ENCODE measurements at regions not wholly inside any gene's neighbourhood (a gene's known extent, or its start where the extent isn't known, plus 50 kb on each side); places are given as distances from the start of the nearest gene placed in this dataset.

DNA sequence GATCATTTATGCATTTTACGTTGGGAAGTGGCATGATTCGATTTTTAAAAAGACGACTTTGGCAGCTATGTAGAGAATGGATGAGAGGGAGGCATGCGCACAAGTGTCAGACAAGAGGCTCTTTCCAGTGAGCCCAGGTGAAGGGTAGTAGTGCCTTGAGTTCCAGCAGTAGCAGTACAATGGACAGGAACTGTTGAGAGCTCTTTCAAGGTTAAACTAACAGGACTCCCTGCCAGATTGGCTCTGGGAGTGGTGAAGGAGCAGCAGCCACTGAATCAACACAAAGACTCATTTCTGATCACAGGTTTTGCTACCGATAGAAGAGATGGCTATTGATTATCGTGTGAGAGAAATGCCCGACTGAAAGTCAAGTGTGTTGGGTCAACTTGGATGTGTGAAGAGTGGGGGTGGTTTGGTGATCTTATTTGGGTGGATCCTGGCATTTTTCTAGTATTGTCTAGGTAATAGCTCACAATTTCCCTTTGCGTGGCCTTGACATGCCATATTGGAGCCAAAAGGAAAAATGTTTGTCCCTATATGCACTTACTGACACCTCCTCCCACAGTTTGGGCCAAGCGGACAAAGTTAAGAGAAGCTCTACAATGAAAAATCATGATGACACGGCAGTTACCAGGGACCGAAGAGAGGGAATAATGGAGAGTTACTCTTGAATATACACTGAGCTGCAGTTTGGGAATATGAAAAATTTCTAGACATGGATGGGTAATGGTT lies 81.6 kb upstream of the MDFIC2 start:
- Histone ChIP-seq H3K27ac (no peak overlapping the region), H3K4me1 (no peaks in the 10 kb centered on the region), H3K36me3 (no peaks in the 10 kb centered on the region), H3K4me3 (no peak overlapping the region), H3K9me3 (no peaks in the 10 kb centered on the region), H3K27me3 (no peaks in the 10 kb centered on the region)
- DNase-seq, result no peak
- intact Hi-C loops (cut with DNase I; ENCODE audit: low total_unique reads) (no loop called here), in situ Hi-C loops (cut with MboI; ENCODE audit: low sequenced_read_pairs in 4 of 4) (no loop called here)
- ATAC-seq, result no peak
- TF ChIP-seq POLR2A (IDR thresholded peaks at IDR 0.05), result no peak
- TF ChIP-seq, protein P1, sequence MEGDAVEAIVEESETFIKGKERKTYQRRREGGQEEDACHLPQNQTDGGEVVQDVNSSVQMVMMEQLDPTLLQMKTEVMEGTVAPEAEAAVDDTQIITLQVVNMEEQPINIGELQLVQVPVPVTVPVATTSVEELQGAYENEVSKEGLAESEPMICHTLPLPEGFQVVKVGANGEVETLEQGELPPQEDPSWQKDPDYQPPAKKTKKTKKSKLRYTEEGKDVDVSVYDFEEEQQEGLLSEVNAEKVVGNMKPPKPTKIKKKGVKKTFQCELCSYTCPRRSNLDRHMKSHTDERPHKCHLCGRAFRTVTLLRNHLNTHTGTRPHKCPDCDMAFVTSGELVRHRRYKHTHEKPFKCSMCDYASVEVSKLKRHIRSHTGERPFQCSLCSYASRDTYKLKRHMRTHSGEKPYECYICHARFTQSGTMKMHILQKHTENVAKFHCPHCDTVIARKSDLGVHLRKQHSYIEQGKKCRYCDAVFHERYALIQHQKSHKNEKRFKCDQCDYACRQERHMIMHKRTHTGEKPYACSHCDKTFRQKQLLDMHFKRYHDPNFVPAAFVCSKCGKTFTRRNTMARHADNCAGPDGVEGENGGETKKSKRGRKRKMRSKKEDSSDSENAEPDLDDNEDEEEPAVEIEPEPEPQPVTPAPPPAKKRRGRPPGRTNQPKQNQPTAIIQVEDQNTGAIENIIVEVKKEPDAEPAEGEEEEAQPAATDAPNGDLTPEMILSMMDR (IDR thresholded peaks at IDR 0.05 in 4 of 5, conservative IDR thresholded peaks at IDR 0.05 in 1 of 5), result no peak

DNA sequence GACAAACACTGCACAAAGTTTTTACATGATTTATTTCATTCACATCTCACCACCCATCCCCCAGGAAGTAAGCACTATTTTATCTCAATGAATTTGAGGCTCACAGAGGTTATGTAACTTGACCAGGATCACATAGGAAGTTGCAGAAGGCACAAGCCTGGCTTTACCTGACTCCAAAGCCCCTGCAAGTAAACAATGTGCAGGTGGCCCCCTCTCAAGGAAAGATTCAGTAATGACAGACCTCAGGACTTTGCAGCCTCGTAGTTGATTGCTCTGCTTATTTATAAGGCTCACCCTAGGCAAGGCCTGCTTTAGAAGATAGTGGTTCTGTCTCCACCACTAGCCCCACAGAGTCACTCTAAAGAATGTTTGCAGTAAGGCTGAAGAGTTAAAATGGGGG lies 79.8 kb upstream of the MDFIC2 start:
- in situ Hi-C loops (cut with MboI; ENCODE audit: low sequenced_read_pairs in 4 of 4) (no loop called here), intact Hi-C loops (cut with DNase I; ENCODE audit: low total_unique reads) (no loop called here)
- no peak for TF ChIP-seq POLR2A (IDR thresholded peaks at IDR 0.05)
- TF ChIP-seq, protein P1 (IDR thresholded peaks at IDR 0.05 in 4 of 5, conservative IDR thresholded peaks at IDR 0.05 in 1 of 5), result no peak
- H3K27me3 ChIP-seq, result no peaks in the 10 kb centered on the region
- no peak overlapping the region for H3K27ac ChIP-seq
- H3K4me1 ChIP-seq, result no peaks in the 10 kb centered on the region
- no peak for ATAC-seq
- H3K9me3 ChIP-seq, result no peaks in the 10 kb centered on the region
- no peak overlapping the region for H3K4me3 ChIP-seq
- H3K36me3 ChIP-seq, result no peaks in the 10 kb centered on the region
- DNase-seq, result no peak

DNA sequence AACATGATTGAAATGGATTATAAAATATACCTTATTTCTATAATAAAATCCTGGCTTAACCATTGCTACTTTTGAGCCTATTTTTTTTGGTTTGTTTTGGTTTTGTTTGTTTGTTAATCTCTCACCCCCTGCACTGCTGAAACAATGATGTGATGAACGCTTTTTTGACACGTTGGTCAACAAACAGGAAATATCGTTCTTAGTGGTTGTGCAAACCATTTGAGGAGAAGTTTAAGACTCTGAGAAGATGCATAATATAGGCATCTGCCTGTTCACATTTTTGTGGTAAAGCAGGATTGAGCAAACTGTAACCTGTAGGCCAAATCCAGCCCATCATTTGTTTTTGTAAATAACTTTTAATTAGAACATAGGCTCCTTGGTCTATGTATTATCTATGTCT lies 75.5 kb upstream of the MDFIC2 start:
- H3K27me3 ChIP-seq, result no peaks in the 10 kb centered on the region
- no peaks in the 10 kb centered on the region for H3K36me3 ChIP-seq
- no peaks in the 10 kb centered on the region for H3K4me1 ChIP-seq
- DNase-seq (no peak), ATAC-seq (no peak)
- intact Hi-C loops (cut with DNase I; ENCODE audit: low total_unique reads), result no loop called here
- no peaks in the 10 kb centered on the region for H3K9me3 ChIP-seq
- no peak for TF ChIP-seq POLR2A (IDR thresholded peaks at IDR 0.05)
- TF ChIP-seq, protein P1 (IDR thresholded peaks at IDR 0.05 in 4 of 5, conservative IDR thresholded peaks at IDR 0.05 in 1 of 5), result no peak
- H3K4me3 ChIP-seq, result no peak overlapping the region
- in situ Hi-C loops (cut with MboI; ENCODE audit: low sequenced_read_pairs in 4 of 4), result no loop called here
- no peak overlapping the region for H3K27ac ChIP-seq

DNA sequence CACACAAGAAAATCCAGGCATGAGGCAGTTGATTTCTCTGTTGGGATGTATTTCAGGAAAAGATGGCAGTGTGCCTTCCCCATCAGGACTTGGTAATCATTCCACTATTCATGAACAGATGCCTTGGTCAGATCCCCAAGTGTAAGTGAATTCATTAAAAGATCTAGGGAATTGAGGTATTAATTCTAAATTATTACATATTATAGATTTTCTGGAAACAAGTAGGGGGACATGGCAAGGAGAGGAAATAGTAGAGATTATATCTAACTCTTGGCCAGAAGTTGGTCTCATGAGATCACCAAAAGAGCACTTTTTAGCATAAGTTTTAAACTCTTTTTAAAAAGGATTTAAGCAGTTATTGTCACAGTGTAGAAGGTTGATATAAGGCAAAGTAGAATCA lies 74.4 kb upstream of the MDFIC2 start:
- DNase-seq, result no peak
- Histone ChIP-seq H3K36me3 (no peaks in the 10 kb centered on the region), H3K4me3 (no peak overlapping the region), H3K27ac (no peak overlapping the region), H3K9me3 (no peaks in the 10 kb centered on the region), H3K4me1 (no peaks in the 10 kb centered on the region), H3K27me3 (no peaks in the 10 kb centered on the region)
- in situ Hi-C loops (cut with MboI; ENCODE audit: low sequenced_read_pairs in 4 of 4), result no loop called here
- intact Hi-C loops (cut with DNase I; ENCODE audit: low total_unique reads), result no loop called here
- TF ChIP-seq, protein P1 (IDR thresholded peaks at IDR 0.05 in 4 of 5, conservative IDR thresholded peaks at IDR 0.05 in 1 of 5), result no peak
- TF ChIP-seq POLR2A (IDR thresholded peaks at IDR 0.05), result no peak
- ATAC-seq, result no peak

DNA sequence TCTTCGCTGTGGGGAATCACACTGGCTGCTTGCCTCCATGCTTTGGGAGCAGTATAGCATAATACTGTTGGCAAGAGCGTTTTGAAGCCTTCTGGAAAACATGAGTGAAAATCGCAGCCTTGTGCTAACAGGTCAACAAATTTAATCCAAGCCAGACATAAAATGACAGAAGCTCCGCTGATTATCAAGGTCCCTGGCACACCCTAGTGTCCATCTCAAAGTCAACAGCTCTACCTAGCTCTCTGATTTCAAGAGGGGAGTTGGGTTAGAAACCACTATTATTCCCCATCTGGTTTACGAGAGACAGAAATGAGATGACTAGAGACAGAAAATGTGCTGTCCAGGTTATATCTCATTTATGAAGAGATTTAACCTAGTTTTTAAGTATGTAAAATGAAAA lies 73.6 kb upstream of the MDFIC2 start:
- TF ChIP-seq POLR2A (IDR thresholded peaks at IDR 0.05), result no peak
- TF ChIP-seq, protein P1 (IDR thresholded peaks at IDR 0.05 in 4 of 5, conservative IDR thresholded peaks at IDR 0.05 in 1 of 5), result no peak
- in situ Hi-C loops (cut with MboI; ENCODE audit: low sequenced_read_pairs in 4 of 4), result no loop called here
- intact Hi-C loops (cut with DNase I; ENCODE audit: low total_unique reads), result no loop called here

More for the DNA sequence above, 73.6 kb upstream of the MDFIC2 start:
- no peak for ATAC-seq
- H3K27ac ChIP-seq, result no peak overlapping the region
- no peak for DNase-seq
- H3K36me3 ChIP-seq, result no peaks in the 10 kb centered on the region
- H3K4me3 ChIP-seq, result no peak overlapping the region
- no peaks in the 10 kb centered on the region for H3K9me3 ChIP-seq
- H3K4me1 ChIP-seq, result no peaks in the 10 kb centered on the region
- no peaks in the 10 kb centered on the region for H3K27me3 ChIP-seq

All from gastrocnemius medialis (tissue), 4 donors.